ENCODE measurements at regions not wholly inside any gene's neighbourhood (a gene's known extent, or its start where the extent isn't known, plus 50 kb on each side); places are given as distances from the start of the nearest gene placed in this dataset.

GRCh38 chr16:10305912-10306311 is 79.9 kb upstream of the ATF7IP2 start:
- intact Hi-C loops (cut with micrococcal nuclease) (no loop called here), dilution Hi-C loops (cut with MboI; ENCODE audit: extremely low pct_ligation_motif_present, low sequenced_read_pairs) (no loop called here)
- Histone ChIP-seq H3K79me2 (ENCODE audit: control insufficient read depth, insufficient read depth, low read length) (no peaks in the 10 kb centered on the region), H3K9me1 (replicated peaks; ENCODE audit: control insufficient read depth, extremely low read depth, insufficient read depth, low read length) (no peaks in the 10 kb centered on the region), H3K27ac (ENCODE audit: insufficient read depth, low read depth, low read length) (no peak overlapping the region), H3K9me3 (replicated peaks; ENCODE audit: control insufficient read depth, insufficient read depth, low read length) (no peaks in the 10 kb centered on the region), H3K4me3 (replicated peaks in 1 of 3; ENCODE audit: insufficient read depth in 1 of 3, low read depth in 1 of 3, low read length in 3 of 3) (no peak overlapping the region), H3K36me3 (ENCODE audit: control insufficient read depth in 2 of 2, extremely low read depth in 1 of 2, insufficient read depth in 2 of 2, low read length in 2 of 2) (no peaks in the 10 kb centered on the region), H3K27me3 (ENCODE audit: control insufficient read depth in 2 of 2, insufficient read depth in 2 of 2, low read length in 2 of 2) (no peaks in the 10 kb centered on the region), H3K4me2 (ENCODE audit: insufficient read depth, low read length) (no peak overlapping the region), H3K4me1 (ENCODE audit: control insufficient read depth, extremely low read depth, insufficient read depth, low read length) (no peaks in the 10 kb centered on the region), H4K20me1 (replicated peaks; ENCODE audit: control insufficient read depth, extremely low read depth, insufficient read depth, low read length) (no peaks in the 10 kb centered on the region), H2AFZ (ENCODE audit: low read depth, low read length) (no peak overlapping the region), H3K9ac (replicated peaks; ENCODE audit: extremely low read depth, insufficient read depth, low read length) (no peak overlapping the region)
- TF ChIP-seq POLR2AphosphoS5 (IDR thresholded peaks at IDR 0.05; ENCODE audit: insufficient read depth, low read depth, low read length) (no peak), MAX (IDR thresholded peaks at IDR 0.05; ENCODE audit: insufficient read depth, insufficient read length) (no peak), POLR2A (IDR thresholded peaks at IDR 0.05; ENCODE audit: low read depth, low read length) (no peak)
- FAIRE-seq (no peak), DNase-seq (ENCODE audit: low read depth, low spot score) (no peak)
- ChIA-PET CTCF (interaction anchor here (1.3 kb wide), 1 partner anchor 11 kb away, joined by 3 read pairs; no protein-coding TSS in a partner anchor), POLR2A (no interaction called here)
- BruUV-seq (replicated peaks), result no TSS peak

- H3K9me1 ChIP-seq (replicated peaks; ENCODE audit: control insufficient read depth, extremely low read depth, insufficient read depth, low read length), result no peaks in the 10 kb centered on the region
- CTCF ChIA-PET, result interaction anchor here (0.7 kb wide), 1 partner anchor 9 kb away, joined by 5 read pairs; no protein-coding TSS in a partner anchor
- no peaks in the 10 kb centered on the region for H3K9me3 ChIP-seq (replicated peaks; ENCODE audit: control insufficient read depth, insufficient read depth, low read length)
- H4K20me1 ChIP-seq (replicated peaks; ENCODE audit: control insufficient read depth, extremely low read depth, insufficient read depth, low read length), result no peaks in the 10 kb centered on the region
- H3K27ac ChIP-seq (ENCODE audit: insufficient read depth, low read depth, low read length), result no peak overlapping the region
- no peaks in the 10 kb centered on the region for H3K36me3 ChIP-seq (ENCODE audit: control insufficient read depth in 2 of 2, extremely low read depth in 1 of 2, insufficient read depth in 2 of 2, low read length in 2 of 2)
- H3K4me2 ChIP-seq (ENCODE audit: insufficient read depth, low read length), result no peak overlapping the region
- no peaks in the 10 kb centered on the region for H3K4me1 ChIP-seq (ENCODE audit: control insufficient read depth, extremely low read depth, insufficient read depth, low read length)
- no peak overlapping the region for H3K9ac ChIP-seq (replicated peaks; ENCODE audit: extremely low read depth, insufficient read depth, low read length)
- no peak overlapping the region for H2AFZ ChIP-seq (ENCODE audit: low read depth, low read length)
- dilution Hi-C loops (cut with MboI; ENCODE audit: extremely low pct_ligation_motif_present, low sequenced_read_pairs), result no loop called here
- H3K27me3 ChIP-seq (ENCODE audit: control insufficient read depth in 2 of 2, insufficient read depth in 2 of 2, low read length in 2 of 2), result no peaks in the 10 kb centered on the region
- TF ChIP-seq POLR2A (IDR thresholded peaks at IDR 0.05; ENCODE audit: low read depth, low read length) (no peak), CTCF (IDR thresholded peaks at IDR 0.05; ENCODE audit: extremely low read depth in 1 of 2, insufficient read depth in 1 of 2, low read depth in 1 of 2, low read length in 2 of 2) (no peak), MAX (IDR thresholded peaks at IDR 0.05; ENCODE audit: insufficient read depth, insufficient read length) (no peak), GATA2 (IDR thresholded peaks at IDR 0.05; ENCODE audit: insufficient read depth, insufficient read length, low read depth, low read length) (no peak), MYC (IDR thresholded peaks at IDR 0.05; ENCODE audit: low read depth, low read length) (no peak), JUN (IDR thresholded peaks at IDR 0.05; ENCODE audit: borderline replicate concordance, insufficient read depth, insufficient read length, low read depth) (no peak), FOS (IDR thresholded peaks at IDR 0.05; ENCODE audit: borderline replicate concordance, insufficient read depth, low read length) (no peak), POLR2AphosphoS5 (IDR thresholded peaks at IDR 0.05; ENCODE audit: insufficient read depth, low read depth, low read length) (no peak), EZH2 (IDR thresholded peaks at IDR 0.05; ENCODE audit: borderline replicate concordance, low read depth, low read length, severe bottlenecking) (no peak)
- no TSS peak for BruUV-seq (replicated peaks)
- FAIRE-seq (no peak), DNase-seq (ENCODE audit: low read depth, low spot score) (no peak)
- H3K4me3 ChIP-seq (replicated peaks in 1 of 3; ENCODE audit: insufficient read depth in 1 of 3, low read depth in 1 of 3, low read length in 3 of 3), result no peak overlapping the region
- intact Hi-C loops (cut with micrococcal nuclease), result no loop called here
- H3K79me2 ChIP-seq (ENCODE audit: control insufficient read depth, insufficient read depth, low read length), result no peaks in the 10 kb centered on the region
- POLR2A ChIA-PET, result no interaction called here
Observed at GRCh38 chr16:10308305-10309193, 77.3 kb upstream of the ATF7IP2 start.
